ENCODE measurements at regions not wholly inside any gene's neighbourhood (a gene's known extent, or its start where the extent isn't known, plus 50 kb on each side); places are given as distances from the start of the nearest gene placed in this dataset.

DNA sequence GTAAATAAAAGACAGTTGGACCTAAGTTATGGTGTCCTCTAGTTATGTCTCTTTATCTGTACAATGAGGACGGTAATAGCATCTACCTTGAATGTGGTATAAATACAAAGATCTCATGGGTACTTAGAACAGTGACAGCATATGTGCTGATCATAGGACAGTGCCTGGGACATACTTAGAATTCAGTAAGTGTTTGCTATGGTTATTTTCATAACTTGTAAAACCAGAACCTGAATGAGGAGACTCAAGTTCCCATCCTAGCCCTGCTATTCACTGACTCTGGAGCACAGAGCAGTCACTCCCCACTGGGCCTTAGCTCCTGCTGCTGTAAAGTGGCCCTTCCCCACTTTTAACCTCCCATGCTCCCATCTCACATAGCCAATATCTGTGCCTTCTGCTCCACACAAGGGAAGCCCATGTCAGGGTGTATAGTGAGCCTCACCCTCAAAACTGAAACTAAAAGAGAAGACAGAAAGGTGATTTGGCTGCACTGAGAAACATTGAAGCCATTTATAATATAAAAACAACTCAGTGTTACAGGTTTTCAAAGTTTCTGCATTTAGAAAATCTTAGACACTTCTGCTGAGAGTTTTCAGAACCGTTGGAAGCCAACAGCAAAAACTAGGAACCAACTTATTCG, 225.4 kb upstream of the UBE2E2 start:
- no peak for DNase-seq

GRCh38 chr3:22979581-22979980, 223.5 kb upstream of the UBE2E2 start:
- DNase-seq, result no peak

DNA sequence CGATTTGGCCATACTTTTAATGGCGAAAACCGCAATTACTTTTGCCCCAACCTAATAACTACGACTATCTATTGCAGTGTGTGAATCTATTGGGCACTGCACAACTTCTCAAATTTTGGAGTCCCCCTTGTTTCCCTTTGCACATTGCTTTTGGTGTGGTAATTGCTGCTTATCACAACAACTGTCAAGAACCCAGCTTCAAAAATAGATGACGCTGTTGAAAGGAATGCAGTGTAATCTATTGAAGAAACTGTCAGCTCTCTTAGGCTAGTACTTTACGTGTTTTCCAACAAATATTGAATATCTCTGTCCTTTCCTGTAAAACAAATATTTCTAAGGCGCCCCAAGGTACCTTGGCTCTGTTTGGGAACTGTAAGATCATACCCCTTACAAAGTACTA, 222.8 kb upstream of the UBE2E2 start:
- no peak for DNase-seq

- no peak for DNase-seq
Measured at GRCh38 chr3:22981166-22981565, 222.0 kb upstream of the UBE2E2 start.

- no peak for DNase-seq
Measured at GRCh38 chr3:22981861-22982260, 221.3 kb upstream of the UBE2E2 start.

DNA sequence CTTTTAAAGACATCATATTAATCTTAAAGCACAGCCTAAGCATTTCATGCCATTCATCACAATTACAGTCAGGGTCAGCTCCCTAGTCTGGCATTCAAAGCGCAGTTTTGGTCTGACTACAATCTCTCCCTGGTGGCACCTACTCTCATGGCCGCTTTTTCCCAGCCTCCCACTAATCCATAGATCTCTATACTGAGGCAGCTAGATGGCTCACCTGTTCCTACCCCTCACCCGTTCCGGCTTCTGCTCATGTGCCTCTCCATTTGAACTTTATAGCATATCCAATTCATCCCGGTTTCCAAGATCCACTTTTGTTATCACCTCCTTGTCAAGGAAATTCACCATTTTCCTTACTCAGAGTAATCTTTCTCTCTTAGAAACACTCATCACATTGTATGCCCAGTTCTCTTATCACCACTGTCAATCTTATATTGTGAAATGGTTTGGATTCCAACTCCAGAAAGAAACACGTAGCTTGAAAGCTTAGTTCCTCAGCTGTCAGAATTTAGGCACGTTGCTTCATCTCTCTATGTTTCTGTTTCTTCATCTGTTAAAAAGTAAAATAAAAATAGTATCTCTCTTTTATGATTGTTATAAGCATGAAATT, 220.0 kb upstream of the UBE2E2 start:
- DNase-seq, result no peak

DNA sequence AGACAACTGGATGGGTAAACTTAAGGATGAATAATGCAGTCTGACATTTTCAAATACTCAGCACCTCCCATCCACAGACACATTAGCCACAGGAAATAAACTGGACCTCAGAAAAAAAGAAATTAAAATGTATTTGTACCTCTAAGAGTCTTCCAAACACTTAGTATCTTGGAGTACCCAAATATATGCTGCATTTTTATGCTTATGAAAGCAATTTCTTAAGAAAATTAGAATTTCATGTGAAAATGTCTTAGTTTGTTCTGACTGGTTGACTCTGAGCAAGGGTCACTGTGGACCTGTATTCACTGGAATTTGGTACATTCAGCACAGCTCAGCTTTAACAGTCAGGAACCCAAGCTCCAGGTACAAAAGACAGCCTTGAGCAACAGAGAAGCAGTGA, 216.2 kb upstream of the UBE2E2 start:
- no peak for DNase-seq

DNA sequence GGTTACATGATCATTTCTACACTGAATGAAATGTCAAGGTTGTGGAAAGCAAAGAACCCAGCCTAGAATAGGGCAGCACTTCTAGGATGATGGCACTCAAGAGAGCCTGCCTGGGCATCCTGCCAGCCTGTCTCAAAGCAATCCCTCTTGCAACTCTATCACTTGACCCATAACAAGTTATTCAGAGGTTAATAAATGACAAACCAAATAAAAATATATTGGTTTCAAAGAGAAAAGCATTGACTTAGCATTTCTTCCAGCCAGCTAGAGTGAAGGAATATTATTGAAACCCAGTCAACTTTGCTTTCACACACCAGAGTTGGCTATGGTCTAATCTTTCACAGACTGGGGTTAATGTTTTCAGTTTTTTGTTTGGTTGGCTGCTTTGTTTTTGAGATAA, 214.6 kb upstream of the UBE2E2 start:
- DNase-seq, result no peak

DNA sequence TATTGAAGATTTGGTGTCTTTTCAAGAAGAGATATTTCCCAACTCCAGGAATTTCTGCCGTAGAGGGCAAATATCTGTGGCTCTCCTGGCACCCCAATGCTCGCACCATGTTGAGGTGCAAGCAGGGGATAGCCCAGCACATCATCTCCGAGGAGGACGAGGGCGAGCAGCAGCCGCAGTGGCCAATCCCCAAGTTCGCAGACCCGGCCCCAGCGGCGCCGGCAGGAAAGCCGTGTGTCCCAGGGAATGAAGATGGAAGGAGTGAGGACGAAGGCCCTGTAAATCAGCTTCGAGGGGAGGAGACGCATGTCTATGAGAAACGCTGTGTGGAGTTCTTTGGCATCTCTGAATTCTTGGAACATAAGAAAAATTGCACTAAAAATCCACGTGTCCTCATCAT, 213.4 kb upstream of the UBE2E2 start:
- DNase-seq, result no peak

- no peak for DNase-seq
Measured at GRCh38 chr3:22990291-22991200, 212.6 kb upstream of the UBE2E2 start.

DNA sequence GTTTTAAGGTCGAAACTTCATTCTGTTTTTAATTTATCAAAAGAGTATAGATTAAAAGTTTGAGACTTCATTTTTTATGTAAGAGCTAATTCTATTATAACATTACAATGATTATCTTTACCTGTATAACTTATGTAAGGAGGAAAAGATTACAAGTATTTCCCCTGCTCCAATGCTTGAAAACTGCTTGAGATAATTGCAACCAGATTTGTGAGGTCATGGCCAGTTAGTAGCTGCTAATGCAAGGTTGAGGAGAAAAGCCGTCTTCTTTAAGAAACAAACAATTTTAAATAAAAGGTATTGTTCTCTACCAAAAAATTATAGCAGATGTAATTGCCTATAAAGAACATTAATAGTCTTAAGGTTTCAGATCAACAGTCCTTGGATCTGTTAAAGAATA, 208.3 kb upstream of the UBE2E2 start:
- DNase-seq, result no peak

GRCh38 chr3:22996920-22997571, 206.1 kb upstream of the UBE2E2 start:
- no peak for DNase-seq

DNA sequence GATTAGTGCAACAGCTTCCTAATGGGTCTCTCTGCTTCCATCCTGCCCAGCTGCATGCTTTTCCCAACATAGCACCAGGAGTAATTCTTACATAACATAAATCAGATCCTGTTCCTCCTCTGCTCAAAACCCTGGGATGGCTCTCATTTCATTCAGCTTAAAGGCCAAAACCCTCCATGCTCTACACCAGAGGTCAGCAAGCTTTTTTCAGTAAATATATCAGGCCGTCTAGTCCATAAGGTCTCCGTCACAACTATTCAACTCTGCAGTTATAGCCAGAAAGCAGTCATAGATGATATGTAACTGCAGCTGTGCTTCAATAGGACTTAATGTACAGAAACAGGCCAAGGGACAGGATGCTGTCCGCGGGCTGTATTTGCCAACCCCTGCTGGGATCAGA, 202.8 kb upstream of the UBE2E2 start:
- no peak for DNase-seq

DNA sequence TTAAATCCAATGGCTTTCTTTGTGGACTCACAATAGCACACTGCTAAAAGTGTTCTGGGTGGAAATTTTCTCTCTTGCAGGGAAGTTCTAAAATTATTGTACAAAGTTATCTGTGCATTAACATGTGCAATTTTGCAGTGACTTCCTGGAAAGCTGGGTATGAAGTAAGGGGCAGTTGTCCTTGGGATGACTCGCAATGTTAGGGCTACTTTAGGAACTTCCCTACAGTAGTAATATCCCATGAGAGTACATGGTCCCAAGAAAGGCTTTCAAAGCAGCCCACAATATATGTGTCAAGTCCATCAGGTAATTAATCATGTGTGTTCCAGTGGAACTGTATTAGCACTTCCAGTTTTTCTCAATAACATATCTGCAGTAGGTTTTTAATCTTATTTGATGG, 201.0 kb upstream of the UBE2E2 start:
- DNase-seq, result no peak

GRCh38 chr3:23002836-23003732, 200.0 kb upstream of the UBE2E2 start:
- no peak for DNase-seq

- no peak for DNase-seq
Measured at GRCh38 chr3:23003733-23004046, 199.4 kb upstream of the UBE2E2 start.

DNA sequence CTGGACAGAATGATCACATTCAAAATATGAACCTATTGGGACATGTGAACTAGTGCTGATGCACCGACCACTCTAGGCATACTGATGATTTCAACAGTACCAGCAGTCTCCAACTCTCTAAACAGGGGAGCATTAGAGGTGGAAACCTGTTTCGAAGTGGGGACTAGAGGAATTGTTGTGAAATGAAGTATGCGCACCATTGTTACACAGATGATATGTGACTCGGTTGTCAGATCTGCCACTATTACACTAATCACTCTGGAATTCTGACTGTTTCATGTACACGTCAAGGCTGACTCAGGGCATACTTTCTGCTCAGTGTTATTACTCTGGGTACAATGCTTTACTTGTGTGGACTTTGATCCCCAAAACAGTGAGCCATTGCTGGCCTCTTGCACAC, 198.2 kb upstream of the UBE2E2 start:
- no peak for DNase-seq

- DNase-seq, result no peak
Measured at GRCh38 chr3:23017801-23018200, 185.3 kb upstream of the UBE2E2 start.

DNA sequence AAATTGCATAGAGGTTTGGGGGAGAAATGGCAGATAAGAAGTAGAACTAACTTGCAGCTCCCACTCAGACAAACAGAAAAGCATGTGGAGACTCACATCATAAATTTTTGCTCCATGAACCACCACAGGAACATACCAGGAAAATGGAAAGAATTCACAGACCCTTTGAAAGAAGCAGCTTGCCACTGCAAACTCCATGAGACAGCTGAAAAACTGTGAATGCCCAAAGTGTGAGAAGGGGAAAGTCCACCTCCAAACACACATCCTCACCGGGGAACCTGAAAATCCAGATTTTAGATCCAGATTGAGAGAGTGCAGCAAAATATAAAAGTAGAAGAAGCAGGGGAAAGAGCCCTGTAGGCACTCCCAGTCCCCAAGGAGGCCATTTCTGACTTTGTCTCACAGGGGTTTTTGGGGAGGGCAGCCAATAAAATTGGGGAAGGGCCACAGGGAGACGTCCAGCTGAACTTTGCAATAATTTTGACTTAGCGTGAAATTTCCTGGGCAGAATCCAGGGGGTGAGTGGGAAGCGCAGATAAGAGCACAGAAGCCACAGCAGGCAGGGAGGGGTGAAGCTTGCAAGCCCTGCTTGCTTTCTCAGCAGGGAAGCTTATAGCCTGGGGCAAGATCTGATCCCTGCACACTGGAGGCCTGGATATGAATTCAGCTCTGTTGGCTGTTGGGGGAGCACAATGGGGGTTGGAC, 183.4 kb upstream of the UBE2E2 start:
- no peak for DNase-seq

DNA sequence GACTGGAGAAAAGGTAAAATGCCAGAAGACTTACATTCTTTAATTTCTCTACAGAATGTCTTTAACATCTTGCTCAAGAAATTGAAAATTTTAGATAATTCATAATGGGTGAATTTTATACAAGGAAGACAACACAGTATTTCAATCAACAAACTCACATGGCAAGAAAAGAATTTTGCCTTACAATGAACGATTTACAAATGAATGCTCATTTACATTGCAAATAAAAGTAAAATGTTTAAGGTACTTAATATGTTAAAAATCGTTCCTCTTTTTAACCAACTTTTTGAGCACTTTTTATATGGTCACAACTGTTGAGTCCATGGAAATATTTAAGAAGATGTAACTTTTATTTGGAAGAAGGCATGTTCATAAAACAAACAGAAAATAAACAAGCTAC, 174.8 kb upstream of the UBE2E2 start:
- no peak for DNase-seq

GRCh38 chr3:23029001-23029400, 174.1 kb upstream of the UBE2E2 start:
- DNase-seq, result no peak

Data from stimulated activated CD8-positive, alpha-beta memory T cell treated with anti-CD3 and anti-CD28 coated beads, Interleukin-4, amount 100 ng/mL, for 48 hours (primary cell).